Liver (tissue), 7 donors: ENCODE measurements at regions not wholly inside any gene's neighbourhood (a gene's known extent, or its start where the extent isn't known, plus 50 kb on each side); places are given as distances from the start of the nearest gene placed in this dataset.

Experiments
- DNase-seq: peaks from one replicate; pipeline ENCODE4 v3.0.0-alpha.2; 2017; ENCODE audit warnings: low spot score
- H3K27ac ChIP-seq, 2 donors: one replicate each; pipeline ENCODE4 v1.7.0; 2013; ENCODE audit warnings: inconsistent platforms in 2 of 2, low read length in 2 of 2, control low read depth in 1 of 2, low read depth in 1 of 2, mild to moderate bottlenecking in 1 of 2
- H3K27me3 ChIP-seq, 4 donors: one replicate each; pipeline versions ENCODE4 v1.6.1 to v1.7.0; 2013; ENCODE audit warnings: low read length in 3 of 4, inconsistent platforms in 1 of 4, mild to moderate bottlenecking in 1 of 4, moderate library complexity in 1 of 4; ENCODE audit not compliant: control insufficient read depth in 4 of 4, insufficient read depth in 4 of 4
- H3K36me3 ChIP-seq, 4 donors: one replicate each; pipeline versions ENCODE4 v1.6.1 to v1.7.0; 2013; ENCODE audit warnings: low read length in 3 of 4, mild to moderate bottlenecking in 3 of 4, low read depth in 1 of 4, moderate library complexity in 1 of 4; ENCODE audit not compliant: control insufficient read depth in 4 of 4, insufficient read depth in 3 of 4
- H3K4me1 ChIP-seq, 4 donors: one replicate each; pipeline versions ENCODE4 v1.6.1 to v1.7.0; 2013; ENCODE audit warnings: low read length in 3 of 4, mild to moderate bottlenecking in 3 of 4, moderate library complexity in 1 of 4; ENCODE audit not compliant: control insufficient read depth in 4 of 4, insufficient read depth in 4 of 4
- H3K4me3 ChIP-seq, 3 donors: one replicate each; pipeline versions ENCODE4 v1.6.1 to v1.7.0; 2013; ENCODE audit warnings: low read length in 3 of 3, control low read depth in 1 of 3, low read depth in 1 of 3, mild to moderate bottlenecking in 1 of 3
- H3K9ac ChIP-seq, 2 donors: one replicate each; pipeline ENCODE4 v1.7.0; 2013; ENCODE audit warnings: low read length in 2 of 2, mild to moderate bottlenecking in 2 of 2, moderate library complexity in 2 of 2, control low read depth in 1 of 2, low read depth in 1 of 2
- H3K9me3 ChIP-seq, 4 donors: one replicate each; pipeline versions ENCODE4 v1.6.1 to v1.7.0; 2013; ENCODE audit warnings: low read length in 3 of 4; ENCODE audit not compliant: control insufficient read depth in 4 of 4
- ATF3 ChIP-seq: IDR thresholded peaks from 2 replicates; pipeline ENCODE4 v1.6.1; 2016; ENCODE audit warnings: antibody characterized with exemption
- EGR1 ChIP-seq, 2 donors: IDR thresholded peaks; 2 replicates each; pipeline ENCODE4 v1.6.1; 2016 to 2018; ENCODE audit warnings: antibody characterized with exemption in 2 of 2, low read depth in 2 of 2
- FOXA1 ChIP-seq: IDR thresholded peaks from 2 replicates; pipeline ENCODE4 v1.6.1; 2016; ENCODE audit warnings: antibody characterized with exemption
- FOXA2 ChIP-seq: IDR thresholded peaks from 2 replicates; pipeline ENCODE4 v1.6.1; 2016; ENCODE audit warnings: antibody characterized with exemption
- GABPA ChIP-seq, 2 donors: IDR thresholded peaks in 1 of 2; conservative IDR thresholded peaks in 1 of 2; 2 replicates each; pipeline ENCODE4 v1.6.1; 2016; ENCODE audit warnings: antibody characterized with exemption in 2 of 2, mild to moderate bottlenecking in 1 of 2, moderate library complexity in 1 of 2
- HNF4A ChIP-seq, 2 donors: conservative IDR thresholded peaks; 2 replicates each; pipeline ENCODE4 v1.6.1; 2016; ENCODE audit warnings: antibody characterized with exemption in 2 of 2, mild to moderate bottlenecking in 2 of 2
- HNF4G ChIP-seq: IDR thresholded peaks from 2 replicates; pipeline ENCODE4 v1.6.1; 2016; ENCODE audit warnings: antibody characterized with exemption
- MAX ChIP-seq: IDR thresholded peaks from 2 replicates; pipeline ENCODE4 v1.6.1; 2016; ENCODE audit warnings: antibody characterized with exemption
- RAD21 ChIP-seq, 2 donors: IDR thresholded peaks; 2 replicates each; pipeline ENCODE4 v1.6.1; 2016; ENCODE audit warnings: antibody characterized with exemption in 2 of 2, mild to moderate bottlenecking in 2 of 2
- REST ChIP-seq: IDR thresholded peaks from 2 replicates; pipeline ENCODE4 v1.6.1; 2016; ENCODE audit warnings: antibody characterized with exemption, mild to moderate bottlenecking
- SP1 ChIP-seq: IDR thresholded peaks from 2 replicates; pipeline ENCODE4 v1.6.1; 2018; ENCODE audit warnings: antibody characterized with exemption, mild to moderate bottlenecking
- TAF1 ChIP-seq: conservative IDR thresholded peaks from 2 replicates; pipeline ENCODE4 v1.6.1; 2016; ENCODE audit warnings: antibody characterized with exemption, mild to moderate bottlenecking
- ZBTB33 ChIP-seq: IDR thresholded peaks from 2 replicates; pipeline ENCODE4 v1.6.1; 2016; ENCODE audit warnings: antibody characterized with exemption
- WGBS: extraction: QIAGEN DNeasy Blood & Tissue Kit; methylation state at CpG from one replicate; pipeline ENCODE4 v1.1.7; 2013; 5-methylcytosine and 5-hydroxymethylcytosine counted together
- donor health status: healthy.
- donor health status: healthy.
- donor health status: healthy.
- donor health status: healthy.

- no peak for TF ChIP-seq EGR1 (IDR thresholded peaks at IDR 0.05; ENCODE audit: low read depth in 2 of 2)
Observed at GRCh38 chr6:66900133-66901083, 1193.4 kb upstream of the EYS start (continued).

- Histone ChIP-seq H3K27me3 (no peaks in the 10 kb centered on the region), H3K4me1 (no peaks in the 10 kb centered on the region), H3K9me3 (peaks cover 0 to 11% (median 0%) of the 10 kb centered on the region in 4 donors), H3K27ac (no peak overlapping the region), H3K9ac (no peak overlapping the region), H3K36me3 (no peaks in the 10 kb centered on the region), H3K4me3 (no peak overlapping the region)
- 62% methylated on average over 2 of the region's 2 CpGs for WGBS
- DNase-seq, result no peak
- TF ChIP-seq RAD21 (IDR thresholded peaks at IDR 0.05) (no peak), FOXA1 (no peak), MAX (no peak), ZBTB33 (no peak), ATF3 (no peak), SP1 (no peak), TAF1 (no peak), REST (no peak)
Observed at GRCh38 chr6:66897576-66897975, 1190.5 kb upstream of the EYS start.

- Histone ChIP-seq H3K4me3 (no peak overlapping the region), H3K27me3 (no peaks in the 10 kb centered on the region), H3K9me3 (peaks cover 0 to 11% (median 0%) of the 10 kb centered on the region in 4 donors), H3K27ac (no peak overlapping the region), H3K9ac (no peak overlapping the region), H3K36me3 (no peaks in the 10 kb centered on the region), H3K4me1 (no peaks in the 10 kb centered on the region)
- DNase-seq, result no peak
- WGBS, result 84% methylated on average over 5 of the region's 5 CpGs
- no peak for TF ChIP-seq SP1
- no peak for TF ChIP-seq GABPA (IDR thresholded peaks at IDR 0.05 in 1 of 2, conservative IDR thresholded peaks at IDR 0.05 in 1 of 2)
- TF ChIP-seq FOXA1, result no peak
- TF ChIP-seq ATF3, result no peak
- no peak for TF ChIP-seq FOXA2
- no peak for TF ChIP-seq ZBTB33
- TF ChIP-seq HNF4G, result no peak
- no peak for TF ChIP-seq HNF4A (conservative IDR thresholded peaks at IDR 0.05)
Observed at GRCh38 chr6:66896415-66896814, 1189.4 kb upstream of the EYS start.
